ENCODE measurements at regions not wholly inside any gene's neighbourhood (a gene's known extent, or its start where the extent isn't known, plus 50 kb on each side); places are given as distances from the start of the nearest gene placed in this dataset.
A peak's percentile ranks its signal among the peaks of the same experiment; 100 is the strongest.

DNA sequence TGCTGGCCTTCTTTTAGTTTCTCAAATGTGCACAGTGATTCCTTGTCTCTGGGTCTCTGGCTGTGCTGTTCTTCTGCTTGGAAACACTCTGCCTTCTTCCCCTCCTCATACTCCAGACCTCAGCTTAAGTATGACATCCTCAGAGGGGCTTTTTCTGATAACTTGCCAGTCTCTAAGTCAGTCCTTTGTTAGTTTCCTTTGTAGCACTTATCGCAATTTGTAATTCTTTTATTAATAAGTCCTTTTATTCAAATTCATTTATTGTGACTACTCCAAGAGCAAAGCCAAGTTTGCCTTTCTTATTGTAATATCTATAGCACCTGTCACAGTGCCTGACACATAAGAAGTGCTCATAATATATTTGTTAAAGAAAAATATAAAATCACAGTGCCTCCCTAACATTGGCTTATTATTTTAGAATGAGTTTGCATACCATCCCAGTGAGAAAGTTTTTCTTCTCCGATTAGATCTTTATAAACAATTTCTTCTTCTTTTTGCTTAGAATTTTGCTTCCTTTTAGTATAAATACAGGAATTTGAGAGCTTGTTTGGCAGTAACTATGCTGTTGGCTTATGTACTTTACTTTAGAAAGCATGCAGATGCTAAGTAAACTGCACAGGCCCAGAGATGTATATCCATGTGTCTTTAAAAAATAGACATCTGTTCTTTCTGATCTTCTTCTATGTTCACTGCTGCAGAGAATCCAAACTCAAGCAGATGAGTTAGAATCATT lies 198.0 kb downstream of the GAS1 start:
- peak; percentile 20; the same call in 1 of the 3 replicates for ATAC-seq
- TF ChIP-seq BACH2 (CRISPR knock-in tag; IDR thresholded peaks at IDR 0.05; ENCODE audit: borderline replicate concordance) = no peak
- TF ChIP-seq ZC3H10 (CRISPR knock-in tag; IDR thresholded peaks at IDR 0.05) = no peak
- no peak for TF ChIP-seq TOX (CRISPR knock-in tag; IDR thresholded peaks at IDR 0.05; ENCODE audit: borderline replicate concordance)

DNA sequence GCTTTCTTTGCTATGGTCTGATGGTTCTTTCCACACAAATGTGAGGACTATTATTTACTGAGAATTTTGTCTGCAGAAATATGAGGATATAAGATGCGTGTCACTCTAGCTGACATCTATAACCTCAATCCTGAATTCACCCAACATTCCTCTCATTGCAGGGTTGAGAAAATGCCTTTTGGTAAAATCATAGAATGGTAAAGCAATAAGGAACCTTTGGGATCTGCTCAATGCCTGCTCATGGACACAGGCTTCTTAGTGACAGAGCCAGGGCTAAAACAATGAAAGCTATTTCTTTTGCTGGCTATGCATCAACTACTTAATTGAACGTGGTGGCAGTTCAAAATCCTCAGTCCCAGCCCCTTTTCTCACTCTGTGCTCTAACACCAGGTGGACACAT lies 199.6 kb downstream of the GAS1 start:
- ATAC-seq = no peak
- no peak for TF ChIP-seq BACH2 (CRISPR knock-in tag; IDR thresholded peaks at IDR 0.05; ENCODE audit: borderline replicate concordance)

DNA sequence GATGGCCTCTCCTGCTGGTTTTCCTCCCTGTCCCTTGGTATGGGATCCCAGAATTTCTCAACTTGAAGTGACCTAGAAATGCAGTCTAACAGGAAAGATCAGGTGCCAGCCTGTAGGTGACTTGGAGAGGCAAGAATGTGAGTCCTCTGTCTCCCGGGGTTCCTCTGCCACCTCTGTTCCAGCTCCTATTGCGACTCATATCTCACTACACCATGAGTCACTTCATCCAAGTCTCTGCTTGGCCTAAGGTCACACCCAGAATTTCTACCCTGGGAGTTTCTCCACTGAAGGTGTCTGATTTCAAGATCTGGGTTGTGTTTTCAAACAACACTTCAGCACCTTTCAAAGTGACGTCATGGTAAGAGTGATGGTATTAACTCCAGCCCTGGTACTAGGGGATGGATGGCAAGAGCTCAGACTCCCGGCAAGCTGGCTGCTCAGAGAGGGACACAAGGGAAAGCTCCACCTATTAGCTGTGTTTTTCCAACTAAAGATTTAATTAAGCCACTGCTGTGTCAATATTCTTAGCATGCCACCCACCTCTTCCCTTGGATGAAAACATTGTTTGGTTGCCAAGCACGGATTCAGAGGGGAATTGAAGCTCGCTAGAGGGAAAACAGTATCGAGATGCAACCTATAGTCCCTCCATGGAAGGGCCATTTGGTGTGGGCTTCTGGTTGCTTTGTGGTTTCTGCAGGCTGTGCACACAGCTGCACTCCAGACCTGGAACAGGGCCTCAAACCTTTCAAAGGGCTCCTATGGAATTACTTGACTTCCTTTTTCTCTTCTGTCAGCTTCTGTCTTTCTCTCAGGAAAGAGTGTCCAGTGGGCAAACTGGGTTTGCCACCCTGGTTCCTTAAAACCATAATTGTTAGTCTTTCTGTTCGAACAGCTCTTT lies 205.7 kb downstream of the GAS1 start:
- ATAC-seq = peak; percentile 81

DNA sequence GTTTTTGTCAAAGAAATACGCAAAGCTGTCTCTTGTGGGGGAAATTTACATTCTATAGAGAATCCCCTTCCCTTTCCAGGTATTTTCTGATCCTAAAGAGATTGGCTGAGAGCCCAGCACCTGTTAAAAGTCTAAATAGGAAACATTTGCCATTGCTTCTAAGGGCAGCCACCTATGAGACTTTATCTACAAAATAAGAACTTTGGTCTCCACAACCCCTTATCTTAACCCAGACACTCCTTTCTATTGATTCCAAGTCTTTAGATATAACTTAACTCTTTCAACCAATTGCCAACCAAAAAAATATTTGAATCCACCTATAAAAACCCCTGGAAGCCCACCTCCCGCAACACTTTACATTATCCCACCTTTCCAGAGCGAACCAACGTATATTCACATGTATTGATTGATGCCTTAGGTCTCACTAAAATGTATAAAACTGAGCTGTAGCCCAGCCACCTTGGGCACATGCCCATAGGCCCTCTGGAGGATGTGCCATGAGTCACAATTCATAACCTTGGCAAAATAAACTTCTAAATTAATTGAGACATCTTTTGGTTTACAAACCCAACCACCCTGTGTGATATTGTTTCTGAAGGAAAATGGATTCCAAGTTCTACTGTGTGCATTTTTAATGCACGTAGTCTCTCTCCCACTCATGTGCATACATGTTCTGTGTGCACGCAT lies 211.4 kb downstream of the GAS1 start:
- TF ChIP-seq, protein P1, sequence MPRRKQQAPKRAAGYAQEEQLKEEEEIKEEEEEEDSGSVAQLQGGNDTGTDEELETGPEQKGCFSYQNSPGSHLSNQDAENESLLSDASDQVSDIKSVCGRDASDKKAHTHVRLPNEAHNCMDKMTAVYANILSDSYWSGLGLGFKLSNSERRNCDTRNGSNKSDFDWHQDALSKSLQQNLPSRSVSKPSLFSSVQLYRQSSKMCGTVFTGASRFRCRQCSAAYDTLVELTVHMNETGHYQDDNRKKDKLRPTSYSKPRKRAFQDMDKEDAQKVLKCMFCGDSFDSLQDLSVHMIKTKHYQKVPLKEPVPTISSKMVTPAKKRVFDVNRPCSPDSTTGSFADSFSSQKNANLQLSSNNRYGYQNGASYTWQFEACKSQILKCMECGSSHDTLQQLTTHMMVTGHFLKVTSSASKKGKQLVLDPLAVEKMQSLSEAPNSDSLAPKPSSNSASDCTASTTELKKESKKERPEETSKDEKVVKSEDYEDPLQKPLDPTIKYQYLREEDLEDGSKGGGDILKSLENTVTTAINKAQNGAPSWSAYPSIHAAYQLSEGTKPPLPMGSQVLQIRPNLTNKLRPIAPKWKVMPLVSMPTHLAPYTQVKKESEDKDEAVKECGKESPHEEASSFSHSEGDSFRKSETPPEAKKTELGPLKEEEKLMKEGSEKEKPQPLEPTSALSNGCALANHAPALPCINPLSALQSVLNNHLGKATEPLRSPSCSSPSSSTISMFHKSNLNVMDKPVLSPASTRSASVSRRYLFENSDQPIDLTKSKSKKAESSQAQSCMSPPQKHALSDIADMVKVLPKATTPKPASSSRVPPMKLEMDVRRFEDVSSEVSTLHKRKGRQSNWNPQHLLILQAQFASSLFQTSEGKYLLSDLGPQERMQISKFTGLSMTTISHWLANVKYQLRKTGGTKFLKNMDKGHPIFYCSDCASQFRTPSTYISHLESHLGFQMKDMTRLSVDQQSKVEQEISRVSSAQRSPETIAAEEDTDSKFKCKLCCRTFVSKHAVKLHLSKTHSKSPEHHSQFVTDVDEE (CRISPR knock-in tag; IDR thresholded peaks at IDR 0.05) = no peak
- TF ChIP-seq SNAI2 (CRISPR knock-in tag; IDR thresholded peaks at IDR 0.05) = no peak
- no peak for TF ChIP-seq ZFP3 (CRISPR knock-in tag; IDR thresholded peaks at IDR 0.05)
- no peak for TF ChIP-seq ZNF70 (CRISPR knock-in tag; IDR thresholded peaks at IDR 0.05)
- ATAC-seq = no peak

More for the DNA sequence above, 205.7 kb downstream of the GAS1 start:
- TF ChIP-seq PPARA (CRISPR knock-in tag; IDR thresholded peaks at IDR 0.05; ENCODE audit: borderline replicate concordance) (no peak), SNAI2 (CRISPR knock-in tag; IDR thresholded peaks at IDR 0.05) (no peak), ZC3H10 (CRISPR knock-in tag; IDR thresholded peaks at IDR 0.05) (no peak), ZFP30 (CRISPR knock-in tag; IDR thresholded peaks at IDR 0.05) (no peak), ISL1 (CRISPR knock-in tag; IDR thresholded peaks at IDR 0.05) (no peak)
- TF ChIP-seq, protein P2, sequence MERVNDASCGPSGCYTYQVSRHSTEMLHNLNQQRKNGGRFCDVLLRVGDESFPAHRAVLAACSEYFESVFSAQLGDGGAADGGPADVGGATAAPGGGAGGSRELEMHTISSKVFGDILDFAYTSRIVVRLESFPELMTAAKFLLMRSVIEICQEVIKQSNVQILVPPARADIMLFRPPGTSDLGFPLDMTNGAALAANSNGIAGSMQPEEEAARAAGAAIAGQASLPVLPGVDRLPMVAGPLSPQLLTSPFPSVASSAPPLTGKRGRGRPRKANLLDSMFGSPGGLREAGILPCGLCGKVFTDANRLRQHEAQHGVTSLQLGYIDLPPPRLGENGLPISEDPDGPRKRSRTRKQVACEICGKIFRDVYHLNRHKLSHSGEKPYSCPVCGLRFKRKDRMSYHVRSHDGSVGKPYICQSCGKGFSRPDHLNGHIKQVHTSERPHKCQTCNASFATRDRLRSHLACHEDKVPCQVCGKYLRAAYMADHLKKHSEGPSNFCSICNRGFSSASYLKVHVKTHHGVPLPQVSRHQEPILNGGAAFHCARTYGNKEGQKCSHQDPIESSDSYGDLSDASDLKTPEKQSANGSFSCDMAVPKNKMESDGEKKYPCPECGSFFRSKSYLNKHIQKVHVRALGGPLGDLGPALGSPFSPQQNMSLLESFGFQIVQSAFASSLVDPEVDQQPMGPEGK (CRISPR knock-in tag; IDR thresholded peaks at IDR 0.05; ENCODE audit: borderline replicate concordance) = no peak
- TF ChIP-seq, protein P3, sequence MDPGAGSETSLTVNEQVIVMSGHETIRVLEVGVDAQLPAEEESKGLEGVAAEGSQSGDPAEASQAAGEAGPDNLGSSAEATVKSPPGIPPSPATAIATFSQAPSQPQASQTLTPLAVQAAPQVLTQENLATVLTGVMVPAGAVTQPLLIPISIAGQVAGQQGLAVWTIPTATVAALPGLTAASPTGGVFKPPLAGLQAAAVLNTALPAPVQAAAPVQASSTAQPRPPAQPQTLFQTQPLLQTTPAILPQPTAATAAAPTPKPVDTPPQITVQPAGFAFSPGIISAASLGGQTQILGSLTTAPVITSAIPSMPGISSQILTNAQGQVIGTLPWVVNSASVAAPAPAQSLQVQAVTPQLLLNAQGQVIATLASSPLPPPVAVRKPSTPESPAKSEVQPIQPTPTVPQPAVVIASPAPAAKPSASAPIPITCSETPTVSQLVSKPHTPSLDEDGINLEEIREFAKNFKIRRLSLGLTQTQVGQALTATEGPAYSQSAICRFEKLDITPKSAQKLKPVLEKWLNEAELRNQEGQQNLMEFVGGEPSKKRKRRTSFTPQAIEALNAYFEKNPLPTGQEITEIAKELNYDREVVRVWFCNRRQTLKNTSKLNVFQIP (CRISPR knock-in tag; IDR thresholded peaks at IDR 0.05; ENCODE audit: borderline replicate concordance, low read depth) = no peak
- TF ChIP-seq, protein P4, sequence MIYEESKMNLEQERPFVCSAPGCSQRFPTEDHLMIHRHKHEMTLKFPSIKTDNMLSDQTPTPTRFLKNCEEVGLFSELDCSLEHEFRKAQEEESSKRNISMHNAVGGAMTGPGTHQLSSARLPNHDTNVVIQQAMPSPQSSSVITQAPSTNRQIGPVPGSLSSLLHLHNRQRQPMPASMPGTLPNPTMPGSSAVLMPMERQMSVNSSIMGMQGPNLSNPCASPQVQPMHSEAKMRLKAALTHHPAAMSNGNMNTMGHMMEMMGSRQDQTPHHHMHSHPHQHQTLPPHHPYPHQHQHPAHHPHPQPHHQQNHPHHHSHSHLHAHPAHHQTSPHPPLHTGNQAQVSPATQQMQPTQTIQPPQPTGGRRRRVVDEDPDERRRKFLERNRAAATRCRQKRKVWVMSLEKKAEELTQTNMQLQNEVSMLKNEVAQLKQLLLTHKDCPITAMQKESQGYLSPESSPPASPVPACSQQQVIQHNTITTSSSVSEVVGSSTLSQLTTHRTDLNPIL (CRISPR knock-in tag; IDR thresholded peaks at IDR 0.05; ENCODE audit: low read depth) = no peak

DNA sequence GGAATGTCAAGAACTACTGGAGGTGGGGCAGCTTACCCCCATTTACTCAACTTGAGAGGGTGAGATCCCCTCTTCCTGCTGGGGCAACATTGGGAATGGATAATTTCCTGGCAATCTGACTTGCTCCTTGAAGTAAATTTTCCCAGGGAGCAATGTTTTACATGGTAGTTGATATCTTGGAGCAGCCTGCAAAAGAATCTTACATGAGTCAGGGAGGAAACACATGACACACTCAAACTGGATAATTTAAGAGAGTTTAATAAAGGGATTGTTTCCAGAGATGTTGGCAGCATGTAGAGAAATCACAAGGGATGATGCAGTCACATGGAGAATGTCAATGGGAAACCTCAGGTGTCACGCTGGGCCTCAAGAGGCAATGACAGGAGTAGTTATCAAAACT lies 212.5 kb downstream of the GAS1 start:
- ATAC-seq = peak; percentile 71
- TF ChIP-seq, protein P2 (CRISPR knock-in tag; IDR thresholded peaks at IDR 0.05; ENCODE audit: borderline replicate concordance) = peak; percentile 19; the same call in 1 of the 2 replicates
- peak; percentile 66; the same call in 1 of the 2 replicates for TF ChIP-seq TOX (CRISPR knock-in tag; IDR thresholded peaks at IDR 0.05; ENCODE audit: borderline replicate concordance)
- TF ChIP-seq ZNF8 (CRISPR knock-in tag; IDR thresholded peaks at IDR 0.05) = no peak
- TF ChIP-seq OSR1 (CRISPR knock-in tag; IDR thresholded peaks at IDR 0.05) = no peak
- TF ChIP-seq ZFP30 (CRISPR knock-in tag; IDR thresholded peaks at IDR 0.05) = no peak
- 0 out of 2 replicates have a peak, but pooled peaks have one; percentile 50 for TF ChIP-seq ZFP3 (CRISPR knock-in tag; IDR thresholded peaks at IDR 0.05)
